ENCODE measurements at regions not wholly inside any gene's neighbourhood (a gene's known extent, or its start where the extent isn't known, plus 50 kb on each side); places are given as distances from the start of the nearest gene placed in this dataset.

- DNase-seq (ENCODE audit: low spot score), result no peak
- TF ChIP-seq CTCF (IDR thresholded peaks at IDR 0.05; ENCODE audit: borderline replicate concordance, control extremely low read depth, extremely low read depth, insufficient read depth, missing control alignments), result no peak
- in situ Hi-C loops (cut with MboI; ENCODE audit: low sequenced_read_pairs, unreplicated experiment), result no loop called here
Observed at GRCh38 chr12:97411341-97411740, 51.3 kb upstream of the RMST start.

Measured in GM13976 (cell line).